Left colon (tissue), 2 donors: ENCODE measurements at regions not wholly inside any gene's neighbourhood (a gene's known extent, or its start where the extent isn't known, plus 50 kb on each side); places are given as distances from the start of the nearest gene placed in this dataset.
"Not testable (repeated sequence)": the region's sequence is repeated elsewhere in the genome, so short reads cannot be mapped to it uniquely, and the experiment has no call there.

Experiments used
- ATAC-seq: fragments of 200-7000 bp; cut with Tn5 transposase; one replicate; pipeline ENCODE4 v1.9.1; 2020; ENCODE audit warnings: mild to moderate bottlenecking, moderate library complexity
- DNase-seq, 2 donors: peaks; one replicate each; pipeline ENCODE4 v3.0.0-alpha.2; 2020
- intact Hi-C, 2 donors: fragments of 100-400 bp; cut with DNase I in 1 of 2; cut with micrococcal nuclease in 1 of 2; formaldehyde crosslinking; loops; one replicate each; pipeline versions ENCODE4 v1.11.2 to v1.14.0; 2022; cut with DNase I, micrococcal nuclease
- donor health status: DM: no; HTN: no; CAD: no.
- donor health status: DM: yes; HTN: yes; CAD: no.

DNA sequence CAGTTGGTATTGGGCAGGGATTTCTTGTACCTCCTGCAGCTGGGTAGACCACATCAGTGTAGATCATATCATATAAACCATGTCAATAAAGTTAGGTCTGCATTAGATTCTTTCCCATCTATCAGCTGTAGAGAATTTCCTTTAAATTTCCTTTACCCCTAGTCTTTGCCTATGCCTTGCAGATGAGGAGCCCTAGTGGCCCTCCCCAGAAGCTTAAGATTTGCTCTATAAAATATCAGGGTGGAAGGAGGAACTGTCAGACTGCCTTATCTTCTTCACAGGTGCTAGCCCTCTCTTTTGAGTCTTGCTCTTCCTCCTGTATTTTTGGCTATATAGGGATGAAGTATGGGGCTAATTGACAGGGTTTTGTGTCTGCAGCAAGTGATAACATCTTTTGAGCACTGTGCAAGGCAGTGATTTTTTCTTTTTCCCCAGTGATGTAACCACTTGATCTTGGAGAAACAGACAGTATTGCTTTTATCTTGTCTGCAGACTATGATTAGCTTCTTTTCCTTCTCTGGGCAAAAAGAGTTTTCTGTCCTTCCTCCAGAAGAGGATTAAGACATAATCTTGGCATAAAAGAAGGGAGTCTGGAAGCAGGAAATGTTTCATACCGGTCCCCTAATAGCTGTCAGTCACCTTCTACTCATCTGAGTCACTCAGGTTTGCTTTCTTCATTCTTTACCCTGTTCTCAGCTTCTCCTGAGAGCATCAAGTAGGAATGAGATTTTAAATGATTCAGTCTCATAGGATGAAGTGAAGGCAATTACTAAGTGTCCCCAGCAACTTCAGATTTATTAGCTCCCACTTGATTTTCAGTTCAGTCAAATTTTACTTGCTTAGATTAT is 286.4 kb downstream of the CDH19 start:
- no peak for DNase-seq
- ATAC-seq, result no peak
- intact Hi-C loops, result no loop called here

DNA sequence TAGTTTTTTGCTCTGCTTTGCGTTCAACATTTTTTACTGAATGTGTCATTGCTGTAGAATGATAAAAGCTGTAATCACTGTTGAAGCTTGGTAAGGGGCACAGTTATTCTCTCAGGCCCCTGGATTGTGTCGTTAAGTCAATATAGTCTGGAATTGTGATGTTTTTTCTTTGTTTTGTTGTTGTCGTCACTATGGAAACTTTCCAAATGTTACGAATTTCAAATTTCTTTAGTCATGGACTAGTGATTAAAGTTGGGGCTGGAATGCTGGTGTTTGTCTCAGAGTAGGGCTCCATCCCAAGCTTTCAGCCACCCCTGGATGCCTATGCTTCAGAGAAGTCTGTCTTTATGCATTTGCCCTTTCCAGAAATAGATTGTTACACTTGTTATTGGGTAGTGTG is 287.2 kb downstream of the CDH19 start:
- ATAC-seq (no peak), DNase-seq (no peak)
- intact Hi-C loops, result no loop called here

DNA sequence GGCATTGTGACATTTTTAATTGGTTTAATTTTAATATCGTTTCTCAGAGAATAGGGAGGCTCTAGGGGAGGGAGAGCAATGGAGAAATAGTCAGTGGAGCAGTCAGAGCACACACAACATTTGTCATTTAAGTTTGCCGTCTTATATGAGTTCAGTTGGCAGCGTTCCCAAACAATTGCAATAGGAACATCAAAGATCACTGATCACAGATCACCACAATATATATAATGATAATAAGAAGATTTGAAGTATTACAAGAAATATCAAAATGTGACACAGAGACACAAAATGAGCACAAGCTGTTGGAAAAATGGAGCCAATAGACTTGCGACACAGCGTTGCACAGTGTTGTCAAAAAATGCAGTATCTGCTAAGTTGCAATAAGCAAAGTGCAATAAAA is 303.7 kb downstream of the CDH19 start:
- DNase-seq, result no peak
- ATAC-seq, result no peak
- intact Hi-C loops, result no loop called here

DNA sequence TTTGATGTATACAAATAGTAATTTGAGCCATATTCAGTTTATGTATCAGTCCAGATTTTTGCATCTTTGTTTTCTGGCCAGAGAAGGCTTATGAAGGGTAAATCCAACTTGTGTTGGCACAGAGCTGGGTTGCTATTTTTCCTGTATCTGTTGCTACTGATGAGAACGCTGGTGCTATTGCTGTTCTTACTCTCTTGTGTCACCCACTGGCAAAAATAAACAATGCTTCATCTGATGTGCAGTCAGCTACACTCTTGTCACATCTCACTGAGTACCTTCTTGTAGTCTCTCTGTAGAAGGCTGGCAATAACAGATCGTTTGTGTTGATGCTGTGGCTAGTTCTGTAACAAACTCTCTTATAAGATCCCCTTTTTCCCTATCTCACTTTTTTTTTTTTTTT is 323.4 kb downstream of the CDH19 start:
- DNase-seq (no peak), ATAC-seq (no peak)
- intact Hi-C loops, result no loop called here

DNA sequence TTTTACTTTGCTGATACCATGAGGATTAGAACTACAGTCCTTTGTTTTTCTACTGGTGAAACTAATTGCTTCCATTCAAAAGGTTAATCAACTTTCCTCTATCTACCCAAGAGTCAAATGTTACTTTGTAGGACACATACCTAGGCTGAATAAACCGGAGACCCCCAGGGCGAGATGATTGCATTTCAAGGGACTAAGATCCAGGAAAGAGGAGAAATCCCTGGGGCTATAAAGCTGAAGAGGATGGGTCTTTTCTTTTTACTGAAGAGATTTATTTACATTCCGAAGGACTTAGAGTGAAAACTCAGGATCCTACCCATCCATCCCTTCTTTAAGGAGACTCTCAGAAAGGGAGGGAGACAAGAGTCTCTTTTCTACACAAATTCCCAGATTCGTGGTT is 331.9 kb downstream of the CDH19 start:
- intact Hi-C loops, result no loop called here
- no peak for DNase-seq
- no peak for ATAC-seq

DNA sequence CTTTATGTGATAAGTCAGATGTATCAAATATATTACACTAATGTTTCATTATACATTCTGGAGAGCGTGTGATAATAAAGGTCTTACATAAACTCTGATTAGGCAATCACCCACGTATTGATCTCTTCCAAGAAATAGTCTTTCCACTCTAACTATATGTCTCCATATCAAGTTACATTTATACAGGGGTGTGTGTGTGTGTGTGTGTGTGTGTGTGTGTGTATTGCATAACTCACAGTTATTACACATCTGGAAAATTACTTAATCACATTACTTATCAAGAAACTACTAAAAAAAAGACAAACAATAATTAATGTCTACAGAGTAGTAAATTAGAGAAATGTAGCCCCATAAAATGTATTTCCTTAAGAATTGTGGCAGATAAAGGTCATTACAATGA is 339.8 kb downstream of the CDH19 start:
- no peak for ATAC-seq
- intact Hi-C loops, result no loop called here
- DNase-seq, result no peak

DNA sequence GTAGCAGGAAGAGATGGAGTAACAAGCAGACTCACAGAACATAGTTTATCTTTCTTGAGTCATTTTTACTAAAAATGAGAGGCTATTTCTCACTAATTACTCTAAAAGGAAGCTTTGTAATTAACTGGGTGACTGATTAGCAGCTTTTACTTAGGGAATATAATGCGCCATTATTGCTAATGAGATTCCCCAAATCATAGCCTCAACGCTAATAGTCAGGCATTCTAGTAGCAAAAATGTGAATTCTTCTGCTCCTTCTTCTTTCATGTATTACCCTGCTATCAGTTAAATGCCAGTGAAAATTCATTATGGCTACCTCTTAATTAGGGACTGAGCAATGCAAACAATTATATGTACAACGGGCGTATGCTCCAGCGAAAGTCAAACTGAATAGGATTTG is 349.8 kb downstream of the CDH19 start:
- intact Hi-C loops, result no loop called here
- no peak for DNase-seq
- ATAC-seq, result no peak

DNA sequence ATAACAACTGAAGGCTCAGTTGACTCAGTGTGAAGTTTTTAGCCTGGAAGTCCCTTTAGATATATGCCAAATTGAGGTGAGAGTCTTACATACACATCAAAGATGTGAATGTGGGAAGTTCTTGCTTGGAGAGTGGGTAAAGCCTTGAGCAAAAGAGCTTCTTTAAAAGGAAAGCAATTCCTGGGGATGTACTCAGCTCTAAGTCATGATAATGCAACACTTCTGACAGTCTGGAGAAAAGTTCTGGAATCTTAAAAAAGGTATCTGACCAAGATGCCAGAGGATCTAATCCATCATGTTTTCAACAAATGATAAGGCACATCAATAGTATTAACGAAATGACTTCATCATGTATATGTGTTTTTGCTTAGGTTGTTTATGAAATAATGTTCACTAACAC is 351.2 kb downstream of the CDH19 start:
- intact Hi-C loops, result no loop called here
- DNase-seq, result no peak
- no peak for ATAC-seq

DNA sequence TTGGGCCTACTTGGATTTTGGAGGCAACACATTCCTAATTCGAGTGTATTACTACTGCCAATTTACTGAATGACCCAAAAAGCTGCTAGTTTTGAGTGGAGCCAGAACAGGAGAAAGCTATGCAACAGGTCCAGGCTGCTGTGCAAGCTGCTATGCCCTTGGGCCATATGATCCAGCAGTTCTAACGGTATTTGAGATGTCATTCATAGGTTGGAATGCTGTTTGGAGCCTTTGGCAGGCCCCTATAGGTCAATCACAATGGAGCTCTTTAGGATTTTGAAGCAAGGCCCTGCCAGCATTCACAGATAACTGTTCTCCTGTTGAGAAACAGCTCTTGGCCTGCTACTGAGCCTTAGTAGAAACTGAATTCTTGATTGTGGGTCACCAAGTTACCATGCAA is 368.7 kb downstream of the CDH19 start:
- DNase-seq (no peak), ATAC-seq (no peak)
- intact Hi-C loops, result no loop called here

DNA sequence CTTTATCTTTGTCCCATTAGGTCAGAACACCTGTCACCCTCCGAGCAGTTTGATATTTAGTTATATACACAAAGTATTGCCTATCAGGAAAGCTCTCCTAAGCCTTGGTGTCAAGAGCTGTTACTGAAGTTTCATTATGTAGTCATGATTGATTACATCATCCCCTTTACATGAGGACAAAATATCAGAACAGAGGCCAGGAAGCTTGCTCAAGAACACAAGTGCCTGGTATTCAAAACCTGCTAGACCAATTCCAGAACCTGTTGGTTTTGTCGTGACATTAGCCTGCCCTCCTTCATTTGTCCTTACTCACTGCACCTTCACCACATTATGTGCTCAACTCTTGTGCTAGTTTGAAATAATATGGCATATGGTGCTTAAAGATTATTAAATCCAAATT is 377.1 kb downstream of the CDH19 start:
- ATAC-seq (no peak), DNase-seq (no peak)
- intact Hi-C loops, result no loop called here

DNA sequence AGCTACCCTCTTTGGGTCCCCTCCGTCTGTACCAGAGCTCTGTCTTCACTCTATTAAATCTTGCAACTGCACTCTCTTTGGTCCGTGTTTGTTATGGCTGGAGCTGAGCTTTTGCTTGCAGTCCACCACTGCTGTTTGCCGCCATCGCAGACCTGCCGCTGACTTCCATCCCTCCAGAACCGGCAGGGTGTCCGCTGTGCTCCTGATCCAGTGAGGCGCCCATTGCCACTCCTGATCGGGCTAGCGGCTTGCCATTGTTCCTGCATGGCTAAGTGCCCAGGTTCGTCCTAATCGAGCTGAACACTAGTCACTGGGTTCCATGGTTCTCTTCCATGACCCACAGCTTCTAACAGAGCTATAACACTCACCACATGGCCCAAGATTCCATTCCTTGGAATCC is 380.6 kb downstream of the CDH19 start:
- intact Hi-C loops, DNase-seq, ATAC-seq: not testable (repeated sequence)

DNA sequence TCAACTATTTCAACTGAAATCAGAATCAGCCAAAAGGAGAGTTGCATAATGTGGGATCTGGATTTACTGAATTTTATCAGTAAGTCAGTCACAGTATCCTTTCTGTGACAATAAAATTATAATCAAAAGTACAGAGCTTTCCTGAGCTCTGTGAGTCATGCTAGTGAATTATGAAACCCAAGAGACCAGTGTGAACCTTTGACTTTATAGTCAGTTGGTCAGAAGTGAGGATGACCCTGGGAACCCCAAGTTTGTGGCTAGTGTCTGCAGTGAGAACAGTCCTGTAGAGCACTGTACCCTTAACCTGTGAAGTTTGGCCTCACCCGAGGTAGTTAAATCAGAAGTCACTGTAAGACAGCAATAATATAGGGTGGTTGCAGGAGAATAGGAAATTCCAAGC is 381.7 kb downstream of the CDH19 start:
- intact Hi-C loops, result no loop called here
- DNase-seq, result no peak

DNA sequence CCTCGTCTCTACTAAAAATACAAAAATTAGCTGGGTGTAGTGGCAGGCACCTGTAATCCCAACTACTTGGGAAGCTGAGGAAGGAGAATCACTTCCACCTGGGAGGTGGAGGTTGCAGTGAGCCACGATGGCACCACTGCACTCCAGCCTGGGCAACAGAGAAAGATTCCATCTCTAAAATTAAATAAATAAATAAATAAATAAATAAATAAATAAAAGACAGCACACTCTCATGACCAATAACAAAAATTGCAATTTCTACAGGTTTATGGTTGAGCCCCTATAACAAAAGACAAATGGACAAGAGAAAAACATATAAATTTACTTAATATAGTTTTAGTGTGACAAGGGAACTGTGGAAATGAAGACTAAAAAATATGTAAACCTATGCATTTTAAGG is 384.1 kb downstream of the CDH19 start:
- intact Hi-C loops, result no loop called here
- ATAC-seq, result no peak

More for the DNA sequence above, 381.7 kb downstream of the CDH19 start:
- no peak for ATAC-seq

DNA sequence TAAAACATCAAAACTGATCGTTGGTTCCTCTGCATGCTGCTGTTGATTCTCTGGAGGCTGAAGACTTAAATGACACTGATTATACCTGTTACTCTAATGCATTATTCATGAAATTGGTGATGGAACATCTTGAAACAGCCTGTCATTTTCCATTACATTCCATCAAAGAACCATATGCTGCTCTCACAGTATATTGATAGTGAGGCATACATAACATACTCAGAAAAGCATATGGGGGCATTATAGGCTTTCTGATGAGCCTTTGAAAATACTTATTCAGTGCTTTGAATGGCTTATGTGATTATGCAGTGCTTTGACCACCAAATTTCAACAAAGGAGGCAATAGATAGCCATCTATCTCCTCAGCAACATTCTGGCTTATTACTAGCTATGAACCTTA is 392.1 kb downstream of the CDH19 start:
- no peak for DNase-seq
- ATAC-seq, result no peak
- intact Hi-C loops, result no loop called here

More for the DNA sequence above, 384.1 kb downstream of the CDH19 start:
- no peak for DNase-seq

DNA sequence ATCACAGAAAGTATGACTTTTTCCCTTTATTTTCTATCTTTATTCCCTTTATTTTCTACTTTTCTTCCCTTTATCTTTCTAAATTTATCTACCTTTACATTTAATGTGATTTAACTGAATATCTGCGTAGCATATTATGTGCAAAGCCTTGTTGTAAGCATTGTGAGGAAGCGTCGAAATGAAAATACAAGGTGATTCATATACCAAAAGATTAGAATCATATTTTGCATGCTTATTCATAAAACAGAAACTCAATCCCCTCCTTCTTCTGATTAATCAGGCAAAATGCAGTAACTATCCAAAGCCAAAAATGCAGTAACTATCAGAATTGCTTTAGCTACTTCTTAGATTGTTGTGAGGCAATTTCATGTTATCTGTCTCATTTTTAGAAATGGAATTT is 393.0 kb downstream of the CDH19 start:
- no peak for ATAC-seq
- intact Hi-C loops, result no loop called here

DNA sequence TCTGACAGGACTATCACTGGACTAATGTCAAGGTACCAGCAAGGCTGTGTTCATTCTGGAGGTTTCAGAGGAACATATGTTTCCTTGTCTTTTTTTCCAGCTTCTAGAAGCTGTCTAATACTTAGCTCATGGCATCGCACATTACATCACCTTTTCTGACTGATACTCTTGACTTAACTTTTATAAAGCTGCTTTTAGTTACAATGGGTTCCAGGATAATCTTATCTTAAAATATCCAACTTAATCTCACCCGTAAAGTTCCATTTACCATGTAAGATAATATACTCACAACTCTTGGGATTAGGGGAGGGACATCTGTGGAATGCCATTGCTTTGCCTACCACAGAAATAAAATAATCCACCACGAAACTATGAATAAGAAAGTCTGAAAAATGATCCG is 394.2 kb downstream of the CDH19 start:
- DNase-seq, result no peak
- no peak for ATAC-seq
- intact Hi-C loops, result no loop called here

More for the DNA sequence above, 393.0 kb downstream of the CDH19 start:
- DNase-seq, result no peak

DNA sequence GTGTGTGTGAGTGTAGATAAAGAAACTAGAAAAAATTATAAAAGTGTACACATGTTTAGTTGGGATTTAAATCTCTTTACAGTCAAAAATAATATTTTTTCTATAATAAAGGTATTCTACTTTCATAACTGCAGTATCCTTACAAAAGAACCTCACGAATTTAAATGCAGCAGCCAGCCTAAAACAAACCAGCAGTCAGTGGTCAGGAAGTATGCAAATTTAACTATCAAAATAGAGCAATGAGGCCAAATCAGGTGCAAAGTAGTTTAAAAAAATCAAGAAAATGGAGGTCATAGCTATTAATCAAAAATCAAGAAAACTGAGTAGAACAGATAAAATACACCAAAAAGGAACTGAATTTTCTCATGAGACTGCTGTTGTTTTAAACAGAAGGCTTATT is 407.1 kb downstream of the CDH19 start:
- DNase-seq (no peak), ATAC-seq (no peak)
- intact Hi-C loops, result no loop called here

DNA sequence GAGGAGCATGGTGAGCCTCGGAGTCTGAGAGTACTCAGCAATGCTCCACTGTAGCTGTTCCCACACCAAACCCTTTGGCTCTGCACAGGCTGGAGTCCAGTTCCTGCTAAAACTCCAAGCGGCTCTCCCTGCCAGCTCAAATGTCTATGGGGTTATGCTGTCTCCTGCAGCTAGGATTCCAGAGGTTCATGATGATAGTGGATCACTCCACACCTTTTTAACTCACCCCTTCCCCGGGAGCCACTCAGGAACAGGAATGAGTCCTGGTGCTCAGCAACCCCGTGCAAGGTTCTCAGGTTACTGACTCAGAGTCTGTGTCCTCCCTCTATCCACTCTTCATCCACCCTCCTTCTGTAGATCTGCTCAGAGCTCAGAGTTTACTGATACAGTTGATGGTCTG is 410.0 kb downstream of the CDH19 start:
- intact Hi-C loops, result no loop called here
- DNase-seq (no peak), ATAC-seq (no peak)

DNA sequence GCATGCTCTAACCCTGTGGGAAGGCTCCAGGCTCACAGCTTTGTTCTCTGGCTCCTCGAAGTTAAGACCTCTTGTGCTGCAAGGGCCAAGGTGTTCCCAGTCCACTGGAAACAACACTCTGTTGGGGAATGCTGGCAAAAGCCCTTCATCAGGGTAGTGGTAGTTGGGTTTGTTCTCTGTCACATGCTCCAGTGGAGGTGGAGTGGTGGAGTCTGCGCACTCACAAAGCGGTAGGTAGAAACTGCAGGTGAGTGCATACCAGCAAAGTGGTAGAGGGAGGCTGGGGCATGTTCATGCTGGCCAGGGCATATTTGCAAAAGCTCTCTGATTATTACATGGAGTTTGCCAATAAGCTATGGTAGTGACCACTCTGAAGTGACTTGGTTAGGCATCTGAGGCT is 410.5 kb downstream of the CDH19 start:
- DNase-seq (no peak), ATAC-seq (no peak)
- intact Hi-C loops, result no loop called here

DNA sequence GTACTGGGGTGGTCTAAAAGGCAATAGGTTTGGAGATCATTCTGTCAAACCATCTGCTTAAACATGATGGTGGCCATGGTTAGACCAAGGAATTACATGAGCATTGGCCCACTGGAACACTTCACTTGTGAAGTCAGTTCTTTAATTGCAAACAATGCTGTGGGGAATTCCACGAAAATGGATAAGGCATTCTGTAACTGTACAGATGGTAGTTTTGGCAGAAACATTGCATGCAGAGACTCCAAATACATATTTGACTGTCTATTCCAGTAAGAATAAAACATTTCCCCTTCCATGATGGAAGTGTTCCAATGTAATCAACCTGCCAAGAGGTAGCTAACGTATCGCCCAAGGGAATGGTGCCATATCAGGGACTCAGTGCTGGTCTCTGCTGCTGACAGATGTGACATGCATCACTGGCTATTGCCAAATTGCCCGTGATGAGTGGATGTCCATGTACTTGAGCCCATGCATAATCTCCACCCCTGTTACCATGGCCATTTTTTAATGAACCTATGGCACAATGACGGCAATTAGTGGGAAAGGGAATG is 417.9 kb downstream of the CDH7 start:
- DNase-seq, result no peak

More for the DNA sequence above, 417.9 kb downstream of the CDH7 start:
- intact Hi-C loops, result no loop called here
- no peak for ATAC-seq
